Activated T-cell treated with anti-CD3 and anti-CD28 coated beads for 4 hours (primary cell): ENCODE measurements at regions not wholly inside any gene's neighbourhood (a gene's known extent, or its start where the extent isn't known, plus 50 kb on each side); places are given as distances from the start of the nearest gene placed in this dataset.

Experiments
- DNase-seq: peaks from one replicate; pipeline ENCODE4 v3.0.0-alpha.2; 2020

- no peak for DNase-seq
These were observed 521.6 kb downstream of the BRD1 start for GRCh38 chr22:49305966-49306631.

GRCh38 chr22:49305214-49305965, 522.3 kb downstream of the BRD1 start:
- DNase-seq: peak; percentile 40

- no peak for DNase-seq
These were observed 523.8 kb downstream of the BRD1 start for GRCh38 chr22:49303781-49304461.

- DNase-seq: no peak
These were observed 524.5 kb downstream of the BRD1 start for GRCh38 chr22:49303061-49303735.

GRCh38 chr22:49302530-49302929, 525.1 kb downstream of the BRD1 start:
- no peak for DNase-seq

- no peak for DNase-seq
These were observed 525.6 kb downstream of the BRD1 start for GRCh38 chr22:49302150-49302460.

GRCh38 chr22:49301398-49302149, 526.1 kb downstream of the BRD1 start:
- no peak for DNase-seq

GRCh38 chr22:49300951-49301397, 526.7 kb downstream of the BRD1 start:
- no peak for DNase-seq

- DNase-seq: no peak
These were observed 527.4 kb downstream of the BRD1 start for GRCh38 chr22:49300241-49300640.

GRCh38 chr22:49299821-49300231, 527.8 kb downstream of the BRD1 start:
- DNase-seq: no peak

GRCh38 chr22:49298834-49299750, 528.6 kb downstream of the BRD1 start:
- DNase-seq: no peak

GRCh38 chr22:49297871-49298721, 529.6 kb downstream of the BRD1 start:
- no peak for DNase-seq

- DNase-seq: no peak
These were observed 530.3 kb downstream of the BRD1 start for GRCh38 chr22:49297286-49297870.

- no peak for DNase-seq
These were observed 531.1 kb downstream of the BRD1 start for GRCh38 chr22:49296561-49296960.

GRCh38 chr22:49295851-49296560, 531.7 kb downstream of the BRD1 start:
- no peak for DNase-seq

- DNase-seq: no peak
These were observed 532.3 kb downstream of the BRD1 start for GRCh38 chr22:49295465-49295743.

GRCh38 chr22:49294656-49295464, 532.8 kb downstream of the BRD1 start:
- no peak for DNase-seq

GRCh38 chr22:49292909-49293308, 534.8 kb downstream of the BRD1 start:
- no peak for DNase-seq

- no peak for DNase-seq
These were observed 535.9 kb downstream of the BRD1 start for GRCh38 chr22:49291781-49292180.
